Liver (tissue), 8 donors: ENCODE measurements at regions not wholly inside any gene's neighbourhood (a gene's known extent, or its start where the extent isn't known, plus 50 kb on each side); places are given as distances from the start of the nearest gene placed in this dataset.

Source experiments
- DNase-seq: peaks from one replicate; pipeline ENCODE4 v3.0.0-alpha.2; 2017; ENCODE audit warnings: low spot score
- H3K27ac ChIP-seq, 2 donors: one replicate each; pipeline ENCODE4 v1.7.0; 2013; ENCODE audit warnings: inconsistent platforms in 2 of 2, low read length in 2 of 2, control low read depth in 1 of 2, low read depth in 1 of 2, mild to moderate bottlenecking in 1 of 2
- H3K27me3 ChIP-seq, 4 donors: one replicate each; pipeline versions ENCODE4 v1.6.1 to v1.7.0; 2013; ENCODE audit warnings: low read length in 3 of 4, inconsistent platforms in 1 of 4, mild to moderate bottlenecking in 1 of 4, moderate library complexity in 1 of 4; ENCODE audit not compliant: control insufficient read depth in 4 of 4, insufficient read depth in 4 of 4
- H3K36me3 ChIP-seq, 4 donors: one replicate each; pipeline versions ENCODE4 v1.6.1 to v1.7.0; 2013; ENCODE audit warnings: low read length in 3 of 4, mild to moderate bottlenecking in 3 of 4, low read depth in 1 of 4, moderate library complexity in 1 of 4; ENCODE audit not compliant: control insufficient read depth in 4 of 4, insufficient read depth in 3 of 4
- H3K4me1 ChIP-seq, 4 donors: one replicate each; pipeline versions ENCODE4 v1.6.1 to v1.7.0; 2013; ENCODE audit warnings: low read length in 3 of 4, mild to moderate bottlenecking in 3 of 4, moderate library complexity in 1 of 4; ENCODE audit not compliant: control insufficient read depth in 4 of 4, insufficient read depth in 4 of 4
- H3K4me3 ChIP-seq, 3 donors: one replicate each; pipeline versions ENCODE4 v1.6.1 to v1.7.0; 2013; ENCODE audit warnings: low read length in 3 of 3, control low read depth in 1 of 3, low read depth in 1 of 3, mild to moderate bottlenecking in 1 of 3
- H3K9ac ChIP-seq, 2 donors: one replicate each; pipeline ENCODE4 v1.7.0; 2013; ENCODE audit warnings: low read length in 2 of 2, mild to moderate bottlenecking in 2 of 2, moderate library complexity in 2 of 2, control low read depth in 1 of 2, low read depth in 1 of 2
- H3K9me3 ChIP-seq, 4 donors: one replicate each; pipeline versions ENCODE4 v1.6.1 to v1.7.0; 2013; ENCODE audit warnings: low read length in 3 of 4; ENCODE audit not compliant: control insufficient read depth in 4 of 4
- ATF3 ChIP-seq: IDR thresholded peaks from 2 replicates; pipeline ENCODE4 v1.6.1; 2016; ENCODE audit warnings: antibody characterized with exemption
- CTCF ChIP-seq: fragments of 150-350 bp; IDR thresholded peaks from 2 replicates; pipeline ENCODE4 v1.5.1; 2017; ENCODE audit warnings: improper control_type of control experiment, low read depth, low read length; ENCODE audit not compliant: missing input control
- EGR1 ChIP-seq, 2 donors: IDR thresholded peaks; 2 replicates each; pipeline ENCODE4 v1.6.1; 2016 to 2018; ENCODE audit warnings: antibody characterized with exemption in 2 of 2, low read depth in 2 of 2
- FOXA1 ChIP-seq: IDR thresholded peaks from 2 replicates; pipeline ENCODE4 v1.6.1; 2016; ENCODE audit warnings: antibody characterized with exemption
- FOXA2 ChIP-seq: IDR thresholded peaks from 2 replicates; pipeline ENCODE4 v1.6.1; 2016; ENCODE audit warnings: antibody characterized with exemption
- GABPA ChIP-seq, 2 donors: IDR thresholded peaks in 1 of 2; conservative IDR thresholded peaks in 1 of 2; 2 replicates each; pipeline ENCODE4 v1.6.1; 2016; ENCODE audit warnings: antibody characterized with exemption in 2 of 2, mild to moderate bottlenecking in 1 of 2, moderate library complexity in 1 of 2
- HNF4A ChIP-seq, 2 donors: conservative IDR thresholded peaks; 2 replicates each; pipeline ENCODE4 v1.6.1; 2016; ENCODE audit warnings: antibody characterized with exemption in 2 of 2, mild to moderate bottlenecking in 2 of 2
- HNF4G ChIP-seq: IDR thresholded peaks from 2 replicates; pipeline ENCODE4 v1.6.1; 2016; ENCODE audit warnings: antibody characterized with exemption
- JUND ChIP-seq, 2 donors: IDR thresholded peaks; 2 replicates each; pipeline ENCODE4 v1.6.1; 2016; ENCODE audit warnings: antibody characterized with exemption in 2 of 2
- MAX ChIP-seq: IDR thresholded peaks from 2 replicates; pipeline ENCODE4 v1.6.1; 2016; ENCODE audit warnings: antibody characterized with exemption
- NR2F2 ChIP-seq: IDR thresholded peaks from 2 replicates; pipeline ENCODE4 v1.6.1; 2016; ENCODE audit warnings: antibody characterized with exemption
- RAD21 ChIP-seq, 2 donors: IDR thresholded peaks; 2 replicates each; pipeline ENCODE4 v1.6.1; 2016; ENCODE audit warnings: antibody characterized with exemption in 2 of 2, mild to moderate bottlenecking in 2 of 2
- RXRA ChIP-seq, 2 donors: IDR thresholded peaks; 2 replicates each; pipeline ENCODE4 v1.6.1; 2017 to 2018; ENCODE audit warnings: antibody characterized with exemption in 2 of 2, mild to moderate bottlenecking in 1 of 2
- SP1 ChIP-seq: IDR thresholded peaks from 2 replicates; pipeline ENCODE4 v1.6.1; 2018; ENCODE audit warnings: antibody characterized with exemption, mild to moderate bottlenecking
- TAF1 ChIP-seq: conservative IDR thresholded peaks from 2 replicates; pipeline ENCODE4 v1.6.1; 2016; ENCODE audit warnings: antibody characterized with exemption, mild to moderate bottlenecking
- YY1 ChIP-seq: IDR thresholded peaks from 2 replicates; pipeline ENCODE4 v1.6.1; 2016; ENCODE audit warnings: antibody characterized with exemption, mild to moderate bottlenecking
- ZBTB33 ChIP-seq: IDR thresholded peaks from 2 replicates; pipeline ENCODE4 v1.6.1; 2016; ENCODE audit warnings: antibody characterized with exemption
- WGBS: extraction: QIAGEN DNeasy Blood & Tissue Kit; methylation state at CpG from one replicate; pipeline ENCODE4 v1.1.7; 2013; 5-methylcytosine and 5-hydroxymethylcytosine counted together
- donor health status: healthy.
- donor health status: healthy.
- donor health status: healthy.
- donor health status: healthy.
- donor health status: healthy.

GRCh38 chr3:69445498-69445897 is 59.6 kb upstream of the FRMD4B start:
- Histone ChIP-seq H3K4me3 (no peak overlapping the region), H3K27ac (no peak overlapping the region), H3K27me3 (no peaks in the 10 kb centered on the region), H3K9ac (no peak overlapping the region), H3K4me1 (no peaks in the 10 kb centered on the region), H3K9me3 (no peaks in the 10 kb centered on the region), H3K36me3 (no peaks in the 10 kb centered on the region)
- 67% methylated on average over 3 of the region's 3 CpGs for WGBS
- TF ChIP-seq FOXA2 (no peak), FOXA1 (no peak), ZBTB33 (no peak)
- no peak for DNase-seq

GRCh38 chr3:69445024-69445423 is 59.1 kb upstream of the FRMD4B start:
- Histone ChIP-seq H3K4me1 (no peaks in the 10 kb centered on the region), H3K9ac (no peak overlapping the region), H3K9me3 (no peaks in the 10 kb centered on the region), H3K4me3 (no peak overlapping the region), H3K27me3 (no peaks in the 10 kb centered on the region), H3K27ac (no peak overlapping the region), H3K36me3 (no peaks in the 10 kb centered on the region)
- no peak for DNase-seq
- 81% methylated on average over 11 of the region's 11 CpGs for WGBS
- no peak for TF ChIP-seq HNF4G
- TF ChIP-seq RXRA (IDR thresholded peaks at IDR 0.05): no peak
- TF ChIP-seq ZBTB33: no peak
- no peak for TF ChIP-seq SP1
- TF ChIP-seq CTCF: no peak
- TF ChIP-seq MAX: no peak
- no peak for TF ChIP-seq NR2F2
- no peak for TF ChIP-seq TAF1

- Histone ChIP-seq H3K9me3 (no peaks in the 10 kb centered on the region), H3K27ac (no peak overlapping the region), H3K27me3 (no peaks in the 10 kb centered on the region), H3K4me3 (no peak overlapping the region), H3K9ac (no peak overlapping the region), H3K36me3 (no peaks in the 10 kb centered on the region), H3K4me1 (peaks cover 0 to 5% (median 0%) of the 10 kb centered on the region in 4 donors)
- TF ChIP-seq HNF4G: no peak
- TF ChIP-seq NR2F2: no peak
- no peak for TF ChIP-seq HNF4A (conservative IDR thresholded peaks at IDR 0.05)
- TF ChIP-seq EGR1 (IDR thresholded peaks at IDR 0.05; ENCODE audit: low read depth in 2 of 2): no peak
- no peak for TF ChIP-seq RAD21 (IDR thresholded peaks at IDR 0.05)
- no peak for TF ChIP-seq MAX
- TF ChIP-seq RXRA (IDR thresholded peaks at IDR 0.05): no peak
- no peak for TF ChIP-seq JUND (IDR thresholded peaks at IDR 0.05)
- TF ChIP-seq GABPA (IDR thresholded peaks at IDR 0.05 in 1 of 2, conservative IDR thresholded peaks at IDR 0.05 in 1 of 2): no peak
- no peak for TF ChIP-seq ZBTB33
- no peak for TF ChIP-seq YY1
- TF ChIP-seq FOXA1: no peak
- TF ChIP-seq ATF3: no peak
- TF ChIP-seq CTCF: no peak
- TF ChIP-seq FOXA2: no peak
- no peak for DNase-seq
Observed at GRCh38 chr3:69443457-69443920, 57.6 kb upstream of the FRMD4B start.
